Esophagus squamous epithelium (tissue), 5 donors: ENCODE measurements at regions not wholly inside any gene's neighbourhood (a gene's known extent, or its start where the extent isn't known, plus 50 kb on each side); places are given as distances from the start of the nearest gene placed in this dataset.

ENCODE experiments used
- DNase-seq: peaks from one replicate; lab custom pipeline; 2025; lab: John Stamatoyannopoulos, UW
- H3K27ac ChIP-seq, 4 donors: fragments of 200-600 bp; sonication (generic); one replicate each; pipeline ENCODE4 v1.5.1; 2016 to 2019; ENCODE audit warnings: mild to moderate bottlenecking in 1 of 4
- H3K27me3 ChIP-seq, 4 donors: fragments of 200-600 bp; sonication (generic); 1 replicate in 3 of 4; 2 replicates in 1 of 4; pipeline versions ENCODE4 v1.5.1 to v1.6.0; 2017 to 2021; ENCODE audit warnings: antibody characterized with exemption in 1 of 4
- H3K36me3 ChIP-seq, 3 donors: fragments of 200-600 bp; sonication (generic); one replicate each; pipeline ENCODE4 v1.5.1; 2016 to 2019
- H3K4me1 ChIP-seq, 3 donors: fragments of 200-600 bp; sonication (generic); one replicate each; pipeline ENCODE4 v1.5.1; 2017 to 2019
- H3K4me3 ChIP-seq, 4 donors: fragments of 200-600 bp; sonication (generic); 1 replicate in 3 of 4; 2 replicates in 1 of 4; pipeline ENCODE4 v1.5.1; 2016 to 2019; ENCODE audit warnings: mild to moderate bottlenecking in 2 of 4, moderate library complexity in 1 of 4
- H3K9me3 ChIP-seq, 3 donors: fragments of 200-600 bp; sonication (generic); one replicate each; pipeline ENCODE4 v1.5.1; 2016 to 2019
- POLR2A ChIP-seq, 4 donors: fragments of 450-650 bp; IDR thresholded peaks; one replicate each; pipeline ENCODE4 v1.6.1; 2017; ENCODE audit warnings: antibody characterized with exemption in 4 of 4, mild to moderate bottlenecking in 4 of 4, moderate library complexity in 3 of 4
- WGBS, 2 donors: methylation state at CpG; one replicate each; pipeline ENCODE4 v1.1.5; 2018; 5-methylcytosine and 5-hydroxymethylcytosine counted together
- intact Hi-C: fragments of 100-400 bp; cut with DNase I; formaldehyde crosslinking; loops from one replicate; pipeline ENCODE4 v1.15.0; 2022
- TF ChIP-seq, protein P1 (sequence below), 6 experiments: fragments of 450-650 bp in 4 of 6; fragments of 200-600 bp in 2 of 6; sonication (generic) in 2 of 6; IDR thresholded peaks; one replicate each; pipeline ENCODE4 v1.5.1; 2016 to 2019; ENCODE audit warnings: antibody characterized with exemption in 6 of 6, mild to moderate bottlenecking in 4 of 6, moderate library complexity in 4 of 6
- donor health status: DM: yes; HTN: yes; CAD: no.

GRCh38 chr15:69730281-69731080 lies 277.9 kb downstream of the RPLP1 start:
- Histone ChIP-seq H3K4me1 (peaks cover 0 to 15% (median 0%) of the 10 kb centered on the region in 3 donors), H3K27me3 (peaks cover 0 to 17% (median 0%) of the 10 kb centered on the region in 4 donors), H3K4me3 (no peak overlapping the region), H3K27ac (no peak overlapping the region), H3K36me3 (no peaks in the 10 kb centered on the region), H3K9me3 (no peaks in the 10 kb centered on the region)
- WGBS, 2 donors: 53 to 71% methylated on average over 11 to 13 of the region's 13 CpGs
- TF ChIP-seq, protein P1, sequence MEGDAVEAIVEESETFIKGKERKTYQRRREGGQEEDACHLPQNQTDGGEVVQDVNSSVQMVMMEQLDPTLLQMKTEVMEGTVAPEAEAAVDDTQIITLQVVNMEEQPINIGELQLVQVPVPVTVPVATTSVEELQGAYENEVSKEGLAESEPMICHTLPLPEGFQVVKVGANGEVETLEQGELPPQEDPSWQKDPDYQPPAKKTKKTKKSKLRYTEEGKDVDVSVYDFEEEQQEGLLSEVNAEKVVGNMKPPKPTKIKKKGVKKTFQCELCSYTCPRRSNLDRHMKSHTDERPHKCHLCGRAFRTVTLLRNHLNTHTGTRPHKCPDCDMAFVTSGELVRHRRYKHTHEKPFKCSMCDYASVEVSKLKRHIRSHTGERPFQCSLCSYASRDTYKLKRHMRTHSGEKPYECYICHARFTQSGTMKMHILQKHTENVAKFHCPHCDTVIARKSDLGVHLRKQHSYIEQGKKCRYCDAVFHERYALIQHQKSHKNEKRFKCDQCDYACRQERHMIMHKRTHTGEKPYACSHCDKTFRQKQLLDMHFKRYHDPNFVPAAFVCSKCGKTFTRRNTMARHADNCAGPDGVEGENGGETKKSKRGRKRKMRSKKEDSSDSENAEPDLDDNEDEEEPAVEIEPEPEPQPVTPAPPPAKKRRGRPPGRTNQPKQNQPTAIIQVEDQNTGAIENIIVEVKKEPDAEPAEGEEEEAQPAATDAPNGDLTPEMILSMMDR (IDR thresholded peaks at IDR 0.05): no peak
- no peak for TF ChIP-seq POLR2A (IDR thresholded peaks at IDR 0.05)
- intact Hi-C loops: no loop called here
- no peak for DNase-seq

DNA sequence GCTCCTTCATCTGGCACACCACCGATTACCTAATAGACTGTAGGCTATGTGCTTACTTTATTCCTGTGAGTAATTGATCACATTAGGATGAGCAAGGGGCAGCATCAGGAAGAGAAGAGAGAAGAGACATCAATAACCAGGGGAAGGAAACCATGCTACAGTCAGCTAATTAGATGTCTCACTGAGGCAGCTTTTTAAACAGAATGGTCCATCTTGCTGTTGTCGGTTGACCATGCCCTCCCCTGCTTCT lies 278.4 kb downstream of the RPLP1 start:
- H3K4me3 ChIP-seq: no peak overlapping the region
- H3K27ac ChIP-seq: no peak overlapping the region
- DNase-seq: no peak
- H3K36me3 ChIP-seq: no peaks in the 10 kb centered on the region
- peaks cover 0 to 18% (median 0%) of the 10 kb centered on the region in 4 donors for H3K27me3 ChIP-seq
- 75 to 93% methylated on average over 1 to 2 of the region's 2 CpGs for WGBS, 2 donors
- H3K4me1 ChIP-seq: peaks cover 0 to 15% (median 0%) of the 10 kb centered on the region in 3 donors
- no peaks in the 10 kb centered on the region for H3K9me3 ChIP-seq
- intact Hi-C loops: no loop called here
- TF ChIP-seq, protein P1 (IDR thresholded peaks at IDR 0.05): no peak
- TF ChIP-seq POLR2A (IDR thresholded peaks at IDR 0.05): no peak

DNA sequence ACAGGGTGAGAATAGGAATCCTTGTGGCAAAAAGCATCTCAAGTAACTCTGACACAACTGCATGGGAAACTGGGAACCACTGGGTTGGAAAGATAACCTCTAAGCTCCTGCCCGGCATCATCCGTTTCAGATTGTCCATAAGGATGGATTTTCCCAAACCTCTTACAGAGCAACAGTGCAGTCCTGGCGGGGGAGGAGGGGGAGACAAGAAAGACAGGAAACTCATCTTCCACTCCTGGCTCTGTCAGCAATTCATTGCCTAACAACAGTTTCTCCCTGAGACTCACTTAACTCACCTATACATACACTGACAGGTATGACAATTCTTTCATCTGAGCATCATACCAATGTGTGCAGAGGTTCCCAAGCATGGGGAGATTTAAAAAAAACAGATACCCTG lies 279.0 kb downstream of the RPLP1 start:
- Histone ChIP-seq H3K27me3 (peaks cover 0 to 18% (median 0%) of the 10 kb centered on the region in 4 donors), H3K9me3 (no peaks in the 10 kb centered on the region), H3K4me1 (peaks cover 0 to 15% (median 0%) of the 10 kb centered on the region in 3 donors), H3K27ac (no peak overlapping the region), H3K36me3 (no peaks in the 10 kb centered on the region), H3K4me3 (no peak overlapping the region)
- TF ChIP-seq, protein P1 (IDR thresholded peaks at IDR 0.05): no peak
- TF ChIP-seq POLR2A (IDR thresholded peaks at IDR 0.05): no peak
- intact Hi-C loops: no loop called here
- DNase-seq: no peak
- WGBS, 2 donors: 100% methylated on average over 2 to 3 of the region's 3 CpGs

DNA sequence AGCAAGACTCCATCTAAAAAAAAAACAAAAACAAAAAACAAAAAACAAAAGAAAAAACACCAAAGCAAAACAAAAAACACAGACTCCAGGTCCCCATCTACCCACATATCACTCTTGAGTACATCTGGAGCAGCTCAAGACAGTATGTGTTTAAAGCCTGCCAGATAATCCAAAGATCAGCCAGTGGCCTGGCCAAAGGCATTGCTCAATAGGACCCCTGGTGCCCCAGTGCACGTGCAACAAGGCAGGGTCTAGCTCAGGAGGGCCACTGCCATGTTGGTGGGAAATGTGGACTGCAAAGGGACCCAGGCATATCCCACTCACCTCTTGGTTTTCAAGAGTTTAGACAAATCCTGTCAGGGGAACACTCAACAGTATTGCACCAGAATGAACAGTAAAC lies 279.5 kb downstream of the RPLP1 start:
- no peak for DNase-seq
- Histone ChIP-seq H3K4me3 (no peak overlapping the region), H3K27ac (no peak overlapping the region), H3K4me1 (peaks cover 0 to 15% (median 0%) of the 10 kb centered on the region in 3 donors), H3K9me3 (no peaks in the 10 kb centered on the region), H3K36me3 (no peaks in the 10 kb centered on the region), H3K27me3 (peaks cover 0 to 13% (median 0%) of the 10 kb centered on the region in 4 donors)
- TF ChIP-seq, protein P1 (IDR thresholded peaks at IDR 0.05): no peak
- no peak for TF ChIP-seq POLR2A (IDR thresholded peaks at IDR 0.05)
- WGBS, 2 donors: 75% methylated on average over 1 of the region's 1 CpG; no CpG with 5 or more reads in 1 of the 2 donors
- intact Hi-C loops: no loop called here

DNA sequence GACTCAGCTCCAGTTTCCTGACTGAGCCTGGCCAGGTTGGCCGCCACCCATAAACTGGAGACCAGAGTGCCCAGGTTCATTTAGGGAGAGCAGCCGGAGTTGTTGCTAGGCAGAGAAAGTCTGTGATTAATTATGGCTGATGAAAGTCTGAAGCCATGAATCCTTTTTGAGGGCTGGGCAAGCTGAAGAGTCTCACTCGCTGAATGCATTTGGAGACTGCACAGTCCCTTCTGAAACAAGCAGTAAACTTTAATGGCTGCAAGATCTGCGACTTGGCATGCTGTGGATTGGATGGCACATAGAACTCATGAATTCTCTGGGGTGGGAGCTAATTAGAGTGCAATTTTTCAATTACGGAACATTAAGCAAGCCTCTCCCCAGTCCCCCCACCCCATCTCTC lies 282.1 kb downstream of the RPLP1 start:
- Histone ChIP-seq H3K27me3 (peaks cover 0 to 16% (median 0%) of the 10 kb centered on the region in 4 donors), H3K4me1 (peaks cover 0 to 15% (median 0%) of the 10 kb centered on the region in 3 donors), H3K27ac (no peak overlapping the region), H3K36me3 (no peaks in the 10 kb centered on the region), H3K9me3 (no peaks in the 10 kb centered on the region), H3K4me3 (no peak overlapping the region)
- TF ChIP-seq, protein P1 (IDR thresholded peaks at IDR 0.05): no peak
- TF ChIP-seq POLR2A (IDR thresholded peaks at IDR 0.05): no peak
- intact Hi-C loops: no loop called here
- 64 to 72% methylated on average over 3 to 5 of the region's 5 CpGs for WGBS, 2 donors
- no peak for DNase-seq
